ENCODE measurements at regions not wholly inside any gene's neighbourhood (a gene's known extent, or its start where the extent isn't known, plus 50 kb on each side); places are given as distances from the start of the nearest gene placed in this dataset.
A peak's percentile ranks its signal among the peaks of the same experiment; 100 is the strongest.

- H3K27ac Mint-ChIP-seq (ENCODE audit: unreplicated experiment) = peak overlapping the region; percentile 77
- H3K27me3 Mint-ChIP-seq (ENCODE audit: low read depth, unreplicated experiment) = no peaks in the 10 kb centered on the region
- no peaks in the 10 kb centered on the region for H3K9me3 Mint-ChIP-seq (ENCODE audit: unreplicated experiment)
- no peaks in the 10 kb centered on the region for H3K79me2 ChIP-seq (ENCODE audit: insufficient read depth, low read length)
- no peaks in the 10 kb centered on the region for H3K27me3 ChIP-seq (ENCODE audit: insufficient read depth, low read length)
- no peak overlapping the region for H3K4me3 Mint-ChIP-seq (ENCODE audit: unreplicated experiment)
- no peak for FAIRE-seq
- DNase-seq (ENCODE audit: low read depth) = peak; percentile 75
- TF ChIP-seq EZH2 (IDR thresholded peaks at IDR 0.05; ENCODE audit: insufficient read depth, low read length) (no peak), CTCF (IDR thresholded peaks at IDR 0.05; ENCODE audit: insufficient read depth, low read depth, low read length) (no peak)
- no peak overlapping the region for H3K9ac ChIP-seq (ENCODE audit: low read length)
- peaks cover 10% of the 10 kb centered on the region for H3K4me1 ChIP-seq (ENCODE audit: insufficient read depth, low read length)
- H3K36me3 ChIP-seq (ENCODE audit: insufficient read depth, low read length) = no peaks in the 10 kb centered on the region
- no peaks in the 10 kb centered on the region for H3K36me3 Mint-ChIP-seq (ENCODE audit: low read depth, unreplicated experiment)
- H2AFZ ChIP-seq (ENCODE audit: low read depth, low read length) = peak overlapping the region; percentile 16
- H3K27ac ChIP-seq (ENCODE audit: low read depth, low read length) = no peak overlapping the region
- H3K9me3 ChIP-seq (ENCODE audit: insufficient read depth, low read depth, low read length) = no peaks in the 10 kb centered on the region
- H3K4me1 Mint-ChIP-seq (ENCODE audit: low read depth, unreplicated experiment) = peaks cover 23% of the 10 kb centered on the region
- H4K20me1 ChIP-seq (ENCODE audit: insufficient read depth, low read length) = no peaks in the 10 kb centered on the region
- H3K4me2 ChIP-seq (ENCODE audit: low read length) = peak overlapping the region; percentile 37
- no peak overlapping the region for H3K4me3 ChIP-seq (ENCODE audit: insufficient read depth, low read depth, low read length)
Observed at GRCh38 chr2:180571559-180571958, 408.8 kb upstream of the UBE2E3 start.

- no peaks in the 10 kb centered on the region for H3K36me3 Mint-ChIP-seq (ENCODE audit: low read depth, unreplicated experiment)
- H3K4me3 Mint-ChIP-seq (ENCODE audit: unreplicated experiment) = no peak overlapping the region
- H3K9me3 Mint-ChIP-seq (ENCODE audit: unreplicated experiment) = no peaks in the 10 kb centered on the region
- H3K4me1 Mint-ChIP-seq (ENCODE audit: low read depth, unreplicated experiment) = peaks cover 23% of the 10 kb centered on the region
- H3K79me2 ChIP-seq (ENCODE audit: insufficient read depth, low read length) = no peaks in the 10 kb centered on the region
- H3K36me3 ChIP-seq (ENCODE audit: insufficient read depth, low read length) = no peaks in the 10 kb centered on the region
- H3K9ac ChIP-seq (ENCODE audit: low read length) = no peak overlapping the region
- no peak overlapping the region for H3K27ac ChIP-seq (ENCODE audit: low read depth, low read length)
- DNase-seq (ENCODE audit: low read depth) = no peak
- H4K20me1 ChIP-seq (ENCODE audit: insufficient read depth, low read length) = no peaks in the 10 kb centered on the region
- no peak for FAIRE-seq
- H3K27ac Mint-ChIP-seq (ENCODE audit: unreplicated experiment) = peak overlapping the region; percentile 77
- no peak overlapping the region for H3K4me2 ChIP-seq (ENCODE audit: low read length)
- H3K9me3 ChIP-seq (ENCODE audit: insufficient read depth, low read depth, low read length) = no peaks in the 10 kb centered on the region
- H3K27me3 Mint-ChIP-seq (ENCODE audit: low read depth, unreplicated experiment) = no peaks in the 10 kb centered on the region
- no peak overlapping the region for H3K4me3 ChIP-seq (ENCODE audit: insufficient read depth, low read depth, low read length)
- no peak for TF ChIP-seq EZH2 (IDR thresholded peaks at IDR 0.05; ENCODE audit: insufficient read depth, low read length)
- peaks cover 10% of the 10 kb centered on the region for H3K4me1 ChIP-seq (ENCODE audit: insufficient read depth, low read length)
- H2AFZ ChIP-seq (ENCODE audit: low read depth, low read length) = no peak overlapping the region
- H3K27me3 ChIP-seq (ENCODE audit: insufficient read depth, low read length) = no peaks in the 10 kb centered on the region
Observed at GRCh38 chr2:180570864-180571263, 409.5 kb upstream of the UBE2E3 start.

GRCh38 chr2:180564051-180564450 lies 416.4 kb upstream of the UBE2E3 start:
- no peak overlapping the region for H3K4me3 Mint-ChIP-seq (ENCODE audit: unreplicated experiment)
- H3K4me1 Mint-ChIP-seq (ENCODE audit: low read depth, unreplicated experiment) = no peaks in the 10 kb centered on the region
- no peaks in the 10 kb centered on the region for H4K20me1 ChIP-seq (ENCODE audit: insufficient read depth, low read length)
- TF ChIP-seq EZH2 (IDR thresholded peaks at IDR 0.05; ENCODE audit: insufficient read depth, low read length) (no peak), CTCF (IDR thresholded peaks at IDR 0.05; ENCODE audit: insufficient read depth, low read depth, low read length) (no peak)
- H3K9ac ChIP-seq (ENCODE audit: low read length) = no peak overlapping the region
- H3K4me1 ChIP-seq (ENCODE audit: insufficient read depth, low read length) = no peaks in the 10 kb centered on the region
- no peaks in the 10 kb centered on the region for H3K36me3 ChIP-seq (ENCODE audit: insufficient read depth, low read length)
- H3K36me3 Mint-ChIP-seq (ENCODE audit: low read depth, unreplicated experiment) = no peaks in the 10 kb centered on the region
- no peaks in the 10 kb centered on the region for H3K27me3 Mint-ChIP-seq (ENCODE audit: low read depth, unreplicated experiment)
- H3K9me3 Mint-ChIP-seq (ENCODE audit: unreplicated experiment) = no peaks in the 10 kb centered on the region
- H3K9me3 ChIP-seq (ENCODE audit: insufficient read depth, low read depth, low read length) = no peaks in the 10 kb centered on the region
- no peak overlapping the region for H3K27ac Mint-ChIP-seq (ENCODE audit: unreplicated experiment)
- H3K4me3 ChIP-seq (ENCODE audit: insufficient read depth, low read depth, low read length) = no peak overlapping the region
- H3K4me2 ChIP-seq (ENCODE audit: low read length) = no peak overlapping the region
- no peak for FAIRE-seq
- H3K79me2 ChIP-seq (ENCODE audit: insufficient read depth, low read length) = no peaks in the 10 kb centered on the region
- H2AFZ ChIP-seq (ENCODE audit: low read depth, low read length) = no peak overlapping the region
- no peak overlapping the region for H3K27ac ChIP-seq (ENCODE audit: low read depth, low read length)
- DNase-seq (ENCODE audit: low read depth) = no peak
- no peaks in the 10 kb centered on the region for H3K27me3 ChIP-seq (ENCODE audit: insufficient read depth, low read length)

All from astrocyte (in vitro differentiated cells and primary cell).